Muscle layer of duodenum (tissue), 2 donors: ENCODE measurements at regions not wholly inside any gene's neighbourhood (a gene's known extent, or its start where the extent isn't known, plus 50 kb on each side); places are given as distances from the start of the nearest gene placed in this dataset.

ENCODE experiments used
- H3K27ac ChIP-seq: one replicate; pipeline ENCODE4 v1.7.0; 2013; ENCODE audit warnings: mild to moderate bottlenecking, low read length
- H3K27me3 ChIP-seq: one replicate; pipeline ENCODE4 v1.7.0; 2013; ENCODE audit warnings: low read depth, mild to moderate bottlenecking, control low read depth, low read length
- H3K36me3 ChIP-seq, 2 donors: one replicate each; pipeline ENCODE4 v1.7.0; 2013; ENCODE audit warnings: low read length in 2 of 2, control low read depth in 1 of 2, mild to moderate bottlenecking in 1 of 2; ENCODE audit not compliant: insufficient read depth in 2 of 2, control insufficient read depth in 1 of 2
- H3K4me1 ChIP-seq, 2 donors: one replicate each; pipeline ENCODE4 v1.7.0; 2013; ENCODE audit warnings: low read length in 2 of 2, mild to moderate bottlenecking in 2 of 2, control low read depth in 1 of 2, moderate library complexity in 1 of 2; ENCODE audit not compliant: insufficient read depth in 2 of 2, control insufficient read depth in 1 of 2
- H3K4me3 ChIP-seq, 2 donors: one replicate each; pipeline ENCODE4 v1.7.0; 2013; ENCODE audit warnings: low read length in 2 of 2, low read depth in 1 of 2, mild to moderate bottlenecking in 1 of 2
- H3K9me3 ChIP-seq, 2 donors: one replicate each; pipeline ENCODE4 v1.7.0; 2013; ENCODE audit warnings: low read length in 2 of 2, control low read depth in 1 of 2, mild to moderate bottlenecking in 1 of 2; ENCODE audit not compliant: control insufficient read depth in 1 of 2
- donor health status: healthy.

GRCh38 chr15:36426691-36427090, 152.7 kb upstream of the CDIN1 start:
- H3K36me3 ChIP-seq: no peaks in the 10 kb centered on the region
- no peaks in the 10 kb centered on the region for H3K4me1 ChIP-seq
- H3K27ac ChIP-seq: no peak overlapping the region
- no peaks in the 10 kb centered on the region for H3K27me3 ChIP-seq
- H3K4me3 ChIP-seq: no peak overlapping the region
- H3K9me3 ChIP-seq: peaks cover 0 to 6% of the 10 kb centered on the region in 2 donors

- Histone ChIP-seq H3K27me3 (no peaks in the 10 kb centered on the region), H3K27ac (no peak overlapping the region), H3K4me3 (no peak overlapping the region), H3K4me1 (no peaks in the 10 kb centered on the region), H3K36me3 (no peaks in the 10 kb centered on the region), H3K9me3 (no peaks in the 10 kb centered on the region)
Observed at GRCh38 chr15:36428102-36428845, 151.2 kb upstream of the CDIN1 start.

GRCh38 chr15:36429707-36430106, 149.7 kb upstream of the CDIN1 start:
- Histone ChIP-seq H3K4me1 (no peaks in the 10 kb centered on the region), H3K27me3 (no peaks in the 10 kb centered on the region), H3K4me3 (no peak overlapping the region), H3K36me3 (no peaks in the 10 kb centered on the region), H3K9me3 (no peaks in the 10 kb centered on the region), H3K27ac (no peak overlapping the region)

GRCh38 chr15:36430280-36430679, 149.1 kb upstream of the CDIN1 start:
- H3K4me1 ChIP-seq: no peaks in the 10 kb centered on the region
- no peaks in the 10 kb centered on the region for H3K9me3 ChIP-seq
- no peak overlapping the region for H3K4me3 ChIP-seq
- H3K36me3 ChIP-seq: no peaks in the 10 kb centered on the region
- no peaks in the 10 kb centered on the region for H3K27me3 ChIP-seq
- no peak overlapping the region for H3K27ac ChIP-seq

GRCh38 chr15:36430726-36431265, 148.6 kb upstream of the CDIN1 start:
- Histone ChIP-seq H3K27ac (no peak overlapping the region), H3K36me3 (no peaks in the 10 kb centered on the region), H3K4me3 (no peak overlapping the region), H3K9me3 (no peaks in the 10 kb centered on the region), H3K4me1 (no peaks in the 10 kb centered on the region), H3K27me3 (no peaks in the 10 kb centered on the region)

- no peaks in the 10 kb centered on the region for H3K4me1 ChIP-seq
- H3K27ac ChIP-seq: no peak overlapping the region
Observed at GRCh38 chr15:36432161-36432560, 147.3 kb upstream of the CDIN1 start.

GRCh38 chr15:36434177-36434576, 145.2 kb upstream of the CDIN1 start:
- H3K36me3 ChIP-seq: no peaks in the 10 kb centered on the region
- no peaks in the 10 kb centered on the region for H3K27me3 ChIP-seq
- H3K4me1 ChIP-seq: no peaks in the 10 kb centered on the region
- no peak overlapping the region for H3K27ac ChIP-seq
- no peak overlapping the region for H3K4me3 ChIP-seq
- no peaks in the 10 kb centered on the region for H3K9me3 ChIP-seq

More at GRCh38 chr15:36432161-36432560, 147.3 kb upstream of the CDIN1 start:
- H3K27me3 ChIP-seq: no peaks in the 10 kb centered on the region
- no peaks in the 10 kb centered on the region for H3K36me3 ChIP-seq
- H3K4me3 ChIP-seq: no peak overlapping the region
- no peaks in the 10 kb centered on the region for H3K9me3 ChIP-seq

GRCh38 chr15:36438499-36438898, 140.9 kb upstream of the CDIN1 start:
- Histone ChIP-seq H3K27ac (no peak overlapping the region), H3K4me1 (no peaks in the 10 kb centered on the region), H3K36me3 (no peaks in the 10 kb centered on the region), H3K9me3 (no peaks in the 10 kb centered on the region), H3K27me3 (no peaks in the 10 kb centered on the region), H3K4me3 (no peak overlapping the region)

GRCh38 chr15:36447373-36447772, 132.1 kb upstream of the CDIN1 start:
- Histone ChIP-seq H3K36me3 (no peaks in the 10 kb centered on the region), H3K4me3 (no peak overlapping the region), H3K27me3 (no peaks in the 10 kb centered on the region), H3K27ac (no peak overlapping the region), H3K9me3 (no peaks in the 10 kb centered on the region), H3K4me1 (peaks cover 0 to 7% of the 10 kb centered on the region in 2 donors)

- no peaks in the 10 kb centered on the region for H3K9me3 ChIP-seq
- no peaks in the 10 kb centered on the region for H3K27me3 ChIP-seq
- no peak overlapping the region for H3K4me3 ChIP-seq
- H3K36me3 ChIP-seq: no peaks in the 10 kb centered on the region
- no peak overlapping the region for H3K27ac ChIP-seq
- H3K4me1 ChIP-seq: peaks cover 0 to 7% of the 10 kb centered on the region in 2 donors
Observed at GRCh38 chr15:36448418-36448817, 131.0 kb upstream of the CDIN1 start.

GRCh38 chr15:36449084-36449661, 130.3 kb upstream of the CDIN1 start:
- Histone ChIP-seq H3K4me1 (peaks cover 0 to 7% of the 10 kb centered on the region in 2 donors), H3K27me3 (no peaks in the 10 kb centered on the region), H3K27ac (no peak overlapping the region), H3K36me3 (no peaks in the 10 kb centered on the region), H3K9me3 (no peaks in the 10 kb centered on the region), H3K4me3 (no peak overlapping the region)
